Lung (tissue), 11 donors: ENCODE measurements at regions not wholly inside any gene's neighbourhood (a gene's known extent, or its start where the extent isn't known, plus 50 kb on each side); places are given as distances from the start of the nearest gene placed in this dataset.

Experiments used
- ATAC-seq: fragments of 200-7000 bp; cut with Tn5 transposase; one replicate; pipeline ENCODE4 v1.9.1; 2020; ENCODE audit warnings: moderate number of reproducible peaks; ENCODE audit not compliant: insufficient read depth, low FRiP score
- DNase-seq, 3 donors: peaks; one replicate each; pipeline ENCODE4 v3.0.0-alpha.2; 2013 to 2017
- H3K27ac ChIP-seq, 2 donors: one replicate each; pipeline ENCODE4 v1.5.1; 2013; ENCODE audit warnings: mild to moderate bottlenecking in 2 of 2, moderate library complexity in 2 of 2, control low read depth in 1 of 2, inconsistent platforms in 1 of 2, low read depth in 1 of 2, low read length in 1 of 2
- H3K27me3 ChIP-seq, 3 donors: one replicate each; pipeline ENCODE4 v1.5.1; 2013; ENCODE audit warnings: low read length in 2 of 3; ENCODE audit not compliant: control insufficient read depth in 3 of 3, insufficient read depth in 3 of 3
- H3K36me3 ChIP-seq, 4 donors: one replicate each; pipeline ENCODE4 v1.5.1; 2013; ENCODE audit warnings: low read length in 4 of 4, mild to moderate bottlenecking in 1 of 4, moderate library complexity in 1 of 4; ENCODE audit not compliant: control insufficient read depth in 4 of 4, insufficient read depth in 4 of 4
- H3K4me1 ChIP-seq, 5 donors: one replicate each; pipeline ENCODE4 v1.5.1; 2013; ENCODE audit warnings: low read length in 5 of 5, mild to moderate bottlenecking in 2 of 5, moderate library complexity in 1 of 5; ENCODE audit not compliant: control insufficient read depth in 5 of 5, insufficient read depth in 5 of 5
- H3K4me3 ChIP-seq: one replicate; pipeline ENCODE4 v1.5.1; 2013; ENCODE audit warnings: mild to moderate bottlenecking, control low read depth, moderate library complexity
- H3K9ac ChIP-seq, 2 donors: one replicate each; pipeline ENCODE4 v1.5.1; 2013; ENCODE audit warnings: low read length in 2 of 2, control low read depth in 1 of 2; ENCODE audit not compliant: insufficient read depth in 1 of 2
- H3K9me3 ChIP-seq, 4 donors: one replicate each; pipeline ENCODE4 v1.5.1; 2013; ENCODE audit warnings: low read length in 3 of 4, mild to moderate bottlenecking in 1 of 4, moderate library complexity in 1 of 4; ENCODE audit not compliant: control insufficient read depth in 4 of 4, insufficient read depth in 3 of 4
- whole genome bisulfite sequencing, 2 donors: extraction: QIAGEN DNeasy Blood & Tissue Kit; methylation state at CpG; one replicate each; pipeline ENCODE4 v1.1.7; 2013; 5-methylcytosine and 5-hydroxymethylcytosine counted together
- TF ChIP-seq, protein P1 (sequence below): IDR thresholded peaks from 2 replicates; pipeline ENCODE4 v1.5.1; 2012; ENCODE audit warnings: mild to moderate bottlenecking; ENCODE audit errors: control extremely low read depth, extremely low read depth
- donor health status: control.
- donor health status: control.
- donor health status: Bipolar disorder and iron deficiency.
- donor health status: healthy.
- donor health status: DM: yes; HTN: yes; CAD: no.

DNA sequence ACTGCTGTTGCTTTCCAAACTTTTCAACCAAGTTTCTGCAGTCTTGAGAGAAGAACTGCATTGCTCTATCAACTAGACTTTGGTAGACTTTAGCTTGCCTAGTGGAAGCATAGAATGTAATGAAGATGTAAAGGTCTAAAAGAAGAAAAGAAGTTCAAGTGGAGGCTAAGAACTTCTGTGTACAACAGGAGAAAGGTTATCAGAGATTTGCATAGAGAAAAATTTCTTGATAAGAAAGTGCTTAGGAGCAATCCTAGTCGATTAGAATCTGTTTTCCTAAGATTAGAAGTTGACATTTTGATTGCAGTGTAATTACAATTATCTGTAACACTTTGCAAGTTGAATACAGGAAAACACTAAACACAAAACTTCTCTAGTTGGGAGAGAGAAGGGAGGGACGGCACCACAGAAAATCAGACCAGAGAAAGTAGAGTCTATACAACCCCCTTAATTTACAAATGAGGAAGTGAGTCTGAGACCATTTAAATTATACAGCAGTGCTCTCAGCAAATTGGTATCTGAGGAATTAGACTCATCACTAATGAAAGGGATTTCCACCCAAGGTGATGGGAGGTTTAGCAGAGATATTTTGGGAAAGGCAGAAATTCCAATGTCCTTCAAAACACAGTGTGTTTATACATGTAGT is 194.3 kb upstream of the MARCKS start:
- ATAC-seq: no peak
- H3K4me3 ChIP-seq: no peak overlapping the region

DNA sequence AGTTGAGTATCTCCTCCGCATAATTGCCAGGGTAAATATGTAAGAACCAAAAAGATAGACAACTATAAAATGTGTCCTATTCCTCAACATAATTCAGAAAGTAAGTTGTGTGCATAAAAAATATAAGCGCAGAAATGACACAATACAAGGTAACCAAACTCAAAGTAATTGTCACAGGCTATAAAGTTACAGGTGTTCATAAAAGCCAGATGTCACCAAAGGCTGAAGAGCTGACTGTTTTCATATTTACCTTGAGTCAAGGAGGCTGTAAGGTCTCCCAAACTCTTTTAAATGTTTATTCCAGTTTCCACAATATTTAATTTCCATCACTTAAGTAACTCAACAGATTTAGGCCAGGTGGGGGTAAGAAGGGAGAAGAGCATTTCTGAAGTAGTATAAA is 192.2 kb upstream of the MARCKS start:
- TF ChIP-seq, protein P1, sequence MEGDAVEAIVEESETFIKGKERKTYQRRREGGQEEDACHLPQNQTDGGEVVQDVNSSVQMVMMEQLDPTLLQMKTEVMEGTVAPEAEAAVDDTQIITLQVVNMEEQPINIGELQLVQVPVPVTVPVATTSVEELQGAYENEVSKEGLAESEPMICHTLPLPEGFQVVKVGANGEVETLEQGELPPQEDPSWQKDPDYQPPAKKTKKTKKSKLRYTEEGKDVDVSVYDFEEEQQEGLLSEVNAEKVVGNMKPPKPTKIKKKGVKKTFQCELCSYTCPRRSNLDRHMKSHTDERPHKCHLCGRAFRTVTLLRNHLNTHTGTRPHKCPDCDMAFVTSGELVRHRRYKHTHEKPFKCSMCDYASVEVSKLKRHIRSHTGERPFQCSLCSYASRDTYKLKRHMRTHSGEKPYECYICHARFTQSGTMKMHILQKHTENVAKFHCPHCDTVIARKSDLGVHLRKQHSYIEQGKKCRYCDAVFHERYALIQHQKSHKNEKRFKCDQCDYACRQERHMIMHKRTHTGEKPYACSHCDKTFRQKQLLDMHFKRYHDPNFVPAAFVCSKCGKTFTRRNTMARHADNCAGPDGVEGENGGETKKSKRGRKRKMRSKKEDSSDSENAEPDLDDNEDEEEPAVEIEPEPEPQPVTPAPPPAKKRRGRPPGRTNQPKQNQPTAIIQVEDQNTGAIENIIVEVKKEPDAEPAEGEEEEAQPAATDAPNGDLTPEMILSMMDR: no peak
- DNase-seq (no peak), ATAC-seq (no peak)
- no peak overlapping the region for H3K27ac ChIP-seq
- H3K27me3 ChIP-seq: no peaks in the 10 kb centered on the region
- H3K36me3 ChIP-seq: no peaks in the 10 kb centered on the region
- WGBS, 2 donors: 96 to 99% methylated on average over 2 of the region's 2 CpGs
- H3K9me3 ChIP-seq: no peaks in the 10 kb centered on the region
- no peak overlapping the region for H3K4me3 ChIP-seq
- H3K4me1 ChIP-seq: peaks cover 0 to 15% (median 3%) of the 10 kb centered on the region in 5 donors
- H3K9ac ChIP-seq: peak overlapping the region in 1 of 2 donors; percentile 17

More for the DNA sequence above, 194.3 kb upstream of the MARCKS start:
- WGBS, 2 donors: 40 to 62% methylated on average over 2 of the region's 2 CpGs
- TF ChIP-seq, protein P1: no peak
- no peak overlapping the region for H3K27ac ChIP-seq
- no peaks in the 10 kb centered on the region for H3K27me3 ChIP-seq
- peaks cover 0 to 5% (median 0%) of the 10 kb centered on the region in 5 donors for H3K4me1 ChIP-seq
- H3K36me3 ChIP-seq: no peaks in the 10 kb centered on the region
- DNase-seq: no peak
- H3K9ac ChIP-seq: no peak overlapping the region
- no peaks in the 10 kb centered on the region for H3K9me3 ChIP-seq

DNA sequence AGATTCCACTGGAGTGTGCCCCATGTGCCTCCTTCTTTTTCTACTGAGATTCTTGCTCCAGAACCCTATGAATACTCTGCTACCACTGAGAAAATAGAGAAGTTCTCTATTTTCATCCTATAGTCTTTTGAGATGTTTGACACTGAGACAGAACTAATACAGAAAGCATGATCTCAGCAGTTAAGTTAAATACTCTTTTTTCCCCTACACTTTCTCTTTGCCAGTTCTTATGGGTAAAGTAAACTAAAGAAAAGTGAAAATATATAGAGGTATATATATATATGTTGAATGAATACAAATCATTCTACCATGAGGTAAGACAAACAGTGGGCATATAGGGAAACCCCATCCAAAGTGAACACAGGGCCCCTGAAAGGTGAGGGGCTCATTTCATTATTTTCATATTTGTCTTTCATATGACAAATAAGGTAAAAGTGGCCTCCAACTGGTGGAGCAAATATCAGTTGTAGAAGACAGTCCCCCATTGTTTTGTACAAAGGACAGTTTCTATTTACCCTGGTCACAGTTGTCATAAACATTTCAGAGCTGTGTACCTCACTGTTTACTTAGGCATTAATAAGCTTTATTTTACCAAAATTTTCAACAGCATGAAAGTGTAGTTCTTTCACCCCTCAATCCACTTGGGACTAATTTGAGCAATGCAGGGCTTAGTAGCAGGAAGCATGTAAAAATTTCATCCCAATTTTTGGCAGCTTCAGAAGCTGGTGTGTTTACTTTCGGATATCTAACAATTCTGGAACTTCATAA is 188.3 kb upstream of the MARCKS start:
- DNase-seq (peak in 2 of 3 donors; percentile 81), ATAC-seq (no peak)
- H3K27me3 ChIP-seq: no peaks in the 10 kb centered on the region
- H3K4me1 ChIP-seq: peaks cover 0 to 47% (median 8%) of the 10 kb centered on the region in 5 donors
- H3K9me3 ChIP-seq: no peaks in the 10 kb centered on the region
- H3K9ac ChIP-seq: no peak overlapping the region
- H3K4me3 ChIP-seq: no peak overlapping the region
- no peaks in the 10 kb centered on the region for H3K36me3 ChIP-seq
- no peak overlapping the region for H3K27ac ChIP-seq
- TF ChIP-seq, protein P1: no peak
- 62 to 71% methylated on average over 1 of the region's 1 CpG for WGBS, 2 donors
